ENCODE measurements at regions not wholly inside any gene's neighbourhood (a gene's known extent, or its start where the extent isn't known, plus 50 kb on each side); places are given as distances from the start of the nearest gene placed in this dataset.
A peak's percentile ranks its signal among the peaks of the same experiment; 100 is the strongest.
"Not testable (repeated sequence)": the region's sequence is repeated elsewhere in the genome, so short reads cannot be mapped to it uniquely, and the experiment has no call there.

- not testable (repeated sequence) for H3K9me3 ChIP-seq (ENCODE audit: severe bottlenecking); H3K36me3 ChIP-seq (ENCODE audit: low read depth); ATAC-seq (ENCODE audit: low read depth); H3K27ac ChIP-seq (ENCODE audit: poor library complexity, severe bottlenecking); H3K4me3 ChIP-seq (ENCODE audit: severe bottlenecking); H3K27me3 ChIP-seq (ENCODE audit: insufficient read depth, poor library complexity, severe bottlenecking); H3K4me1 ChIP-seq (ENCODE audit: insufficient read depth, poor library complexity, severe bottlenecking)
- peak; percentile 17 for DNase-seq (ENCODE audit: low spot score)
These were observed 61.7 kb downstream of the DMRTA1 start for GRCh38 chr9:22508354-22508753.

- Histone ChIP-seq H3K9me3 (ENCODE audit: severe bottlenecking) (no peaks in the 10 kb centered on the region), H3K27ac (ENCODE audit: poor library complexity, severe bottlenecking) (no peak overlapping the region), H3K36me3 (ENCODE audit: low read depth) (no peaks in the 10 kb centered on the region), H3K4me1 (ENCODE audit: insufficient read depth, poor library complexity, severe bottlenecking) (no peaks in the 10 kb centered on the region), H3K27me3 (ENCODE audit: insufficient read depth, poor library complexity, severe bottlenecking) (no peaks in the 10 kb centered on the region), H3K4me3 (ENCODE audit: severe bottlenecking) (no peak overlapping the region)
- DNase-seq (ENCODE audit: low spot score) (no peak), ATAC-seq (ENCODE audit: low read depth) (no peak)
- TF ChIP-seq CTCF (IDR thresholded peaks at IDR 0.05; ENCODE audit: poor library complexity, severe bottlenecking), result no peak
These were observed 62.2 kb downstream of the DMRTA1 start for GRCh38 chr9:22508790-22509189.

GRCh38 chr9:22512495-22512894 is 65.9 kb downstream of the DMRTA1 start:
- Histone ChIP-seq H3K4me3 (ENCODE audit: severe bottlenecking) (no peak overlapping the region), H3K36me3 (ENCODE audit: low read depth) (no peaks in the 10 kb centered on the region), H3K27ac (ENCODE audit: poor library complexity, severe bottlenecking) (no peak overlapping the region), H3K9me3 (ENCODE audit: severe bottlenecking) (no peaks in the 10 kb centered on the region), H3K27me3 (ENCODE audit: insufficient read depth, poor library complexity, severe bottlenecking) (peaks cover 4% of the 10 kb centered on the region), H3K4me1 (ENCODE audit: insufficient read depth, poor library complexity, severe bottlenecking) (no peaks in the 10 kb centered on the region)
- DNase-seq (ENCODE audit: low spot score), result no peak
- no peak for TF ChIP-seq CTCF (IDR thresholded peaks at IDR 0.05; ENCODE audit: poor library complexity, severe bottlenecking)
- no peak for ATAC-seq (ENCODE audit: low read depth)

GRCh38 chr9:22514871-22515270 is 68.2 kb downstream of the DMRTA1 start:
- H3K27ac ChIP-seq (ENCODE audit: poor library complexity, severe bottlenecking), result no peak overlapping the region
- ATAC-seq (ENCODE audit: low read depth) (peak; percentile 33; the same call in 1 of the 3 replicates), DNase-seq (ENCODE audit: low spot score) (no peak)
- H3K4me3 ChIP-seq (ENCODE audit: severe bottlenecking), result no peak overlapping the region
- peaks cover 5% of the 10 kb centered on the region for H3K27me3 ChIP-seq (ENCODE audit: insufficient read depth, poor library complexity, severe bottlenecking)
- no peaks in the 10 kb centered on the region for H3K9me3 ChIP-seq (ENCODE audit: severe bottlenecking)
- no peaks in the 10 kb centered on the region for H3K36me3 ChIP-seq (ENCODE audit: low read depth)
- TF ChIP-seq CTCF (IDR thresholded peaks at IDR 0.05; ENCODE audit: poor library complexity, severe bottlenecking), result no peak
- H3K4me1 ChIP-seq (ENCODE audit: insufficient read depth, poor library complexity, severe bottlenecking), result no peaks in the 10 kb centered on the region

GRCh38 chr9:22522206-22522740 is 75.6 kb downstream of the DMRTA1 start:
- H3K27me3 ChIP-seq (ENCODE audit: insufficient read depth, poor library complexity, severe bottlenecking), result peaks cover 16% of the 10 kb centered on the region
- H3K9me3 ChIP-seq (ENCODE audit: severe bottlenecking), result no peaks in the 10 kb centered on the region
- no peak overlapping the region for H3K27ac ChIP-seq (ENCODE audit: poor library complexity, severe bottlenecking)
- ATAC-seq (ENCODE audit: low read depth) (no peak), DNase-seq (ENCODE audit: low spot score) (no peak)
- no peak for TF ChIP-seq CTCF (IDR thresholded peaks at IDR 0.05; ENCODE audit: poor library complexity, severe bottlenecking)
- H3K36me3 ChIP-seq (ENCODE audit: low read depth), result no peaks in the 10 kb centered on the region
- H3K4me1 ChIP-seq (ENCODE audit: insufficient read depth, poor library complexity, severe bottlenecking), result no peaks in the 10 kb centered on the region
- no peak overlapping the region for H3K4me3 ChIP-seq (ENCODE audit: severe bottlenecking)

Data from RWPE2 (cell line).